ENCODE measurements at regions not wholly inside any gene's neighbourhood (a gene's known extent, or its start where the extent isn't known, plus 50 kb on each side); places are given as distances from the start of the nearest gene placed in this dataset.

DNA sequence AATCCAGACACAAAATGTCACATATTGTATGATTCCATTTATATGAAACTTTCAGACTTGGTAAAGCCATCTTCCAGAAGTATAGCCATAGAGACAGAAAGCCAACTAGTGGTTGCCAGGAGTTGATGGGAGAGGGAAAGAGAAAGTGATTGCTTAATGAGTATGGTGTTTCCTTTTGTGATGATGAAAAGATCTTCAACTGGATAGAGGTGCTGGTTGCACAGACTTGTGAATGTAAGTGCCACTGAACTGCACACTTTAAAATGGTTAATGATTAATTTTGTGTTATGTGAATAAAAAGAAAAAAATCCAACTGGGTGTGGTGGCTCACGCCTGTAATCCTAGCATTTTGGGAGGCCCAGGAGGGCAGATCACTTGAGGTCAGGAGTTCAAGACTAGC, 135.3 kb upstream of the SLC1A4 start:
- Histone ChIP-seq H3K9ac (ENCODE audit: low read length) (no peak overlapping the region), H2AFZ (ENCODE audit: low read length) (no peak overlapping the region)

DNA sequence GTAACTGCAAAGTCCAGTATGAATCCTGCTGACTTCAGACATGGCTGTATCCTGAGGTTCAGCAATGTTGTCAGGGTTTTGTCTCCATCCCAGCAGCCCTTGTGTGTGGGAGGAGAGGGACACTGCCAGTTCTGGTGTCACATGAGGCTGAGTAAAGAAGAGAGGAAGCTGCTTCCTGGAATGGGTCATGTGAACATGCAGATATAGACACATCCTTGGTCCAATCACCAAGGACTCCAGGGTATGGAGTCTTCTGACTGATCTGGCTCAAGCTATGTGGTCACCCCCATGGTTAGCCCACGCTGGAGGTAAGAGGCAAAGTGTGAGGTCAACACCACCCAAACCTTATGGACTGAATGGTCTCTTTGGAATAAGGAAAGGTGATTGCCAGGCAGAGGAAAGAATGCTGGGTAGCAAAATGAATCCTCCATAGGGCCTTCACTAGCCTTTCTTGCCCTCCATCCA, 134.4 kb upstream of the SLC1A4 start:
- no peak overlapping the region for H3K27ac ChIP-seq (ENCODE audit: low read depth, low read length, poor library complexity, severe bottlenecking)
- no peak overlapping the region for H2AFZ ChIP-seq (ENCODE audit: low read length)

More for the DNA sequence above, 135.3 kb upstream of the SLC1A4 start:
- peaks cover 41% of the 10 kb centered on the region for H3K4me1 ChIP-seq (ENCODE audit: insufficient read depth, low read length, severe bottlenecking)
- H3K4me3 ChIP-seq (ENCODE audit: low read depth, low read length, poor library complexity, severe bottlenecking) = no peak overlapping the region
- H3K27me3 ChIP-seq (ENCODE audit: insufficient read depth, low read length) = no peaks in the 10 kb centered on the region
- H3K9me3 ChIP-seq (ENCODE audit: low read length) = no peaks in the 10 kb centered on the region
- H3K27ac ChIP-seq (ENCODE audit: low read depth, low read length, poor library complexity, severe bottlenecking) = no peak overlapping the region
- no peaks in the 10 kb centered on the region for H3K36me3 ChIP-seq (ENCODE audit: insufficient read depth, low read length)
- no peak overlapping the region for H3K4me2 ChIP-seq (ENCODE audit: low read length)
- H3K79me2 ChIP-seq (ENCODE audit: insufficient read depth, low read length) = no peaks in the 10 kb centered on the region
- H3F3A ChIP-seq (ENCODE audit: insufficient read depth, low read length) = peaks cover 7% of the 10 kb centered on the region; the same call in 1 of the 2 replicates
- TF ChIP-seq, protein P1, sequence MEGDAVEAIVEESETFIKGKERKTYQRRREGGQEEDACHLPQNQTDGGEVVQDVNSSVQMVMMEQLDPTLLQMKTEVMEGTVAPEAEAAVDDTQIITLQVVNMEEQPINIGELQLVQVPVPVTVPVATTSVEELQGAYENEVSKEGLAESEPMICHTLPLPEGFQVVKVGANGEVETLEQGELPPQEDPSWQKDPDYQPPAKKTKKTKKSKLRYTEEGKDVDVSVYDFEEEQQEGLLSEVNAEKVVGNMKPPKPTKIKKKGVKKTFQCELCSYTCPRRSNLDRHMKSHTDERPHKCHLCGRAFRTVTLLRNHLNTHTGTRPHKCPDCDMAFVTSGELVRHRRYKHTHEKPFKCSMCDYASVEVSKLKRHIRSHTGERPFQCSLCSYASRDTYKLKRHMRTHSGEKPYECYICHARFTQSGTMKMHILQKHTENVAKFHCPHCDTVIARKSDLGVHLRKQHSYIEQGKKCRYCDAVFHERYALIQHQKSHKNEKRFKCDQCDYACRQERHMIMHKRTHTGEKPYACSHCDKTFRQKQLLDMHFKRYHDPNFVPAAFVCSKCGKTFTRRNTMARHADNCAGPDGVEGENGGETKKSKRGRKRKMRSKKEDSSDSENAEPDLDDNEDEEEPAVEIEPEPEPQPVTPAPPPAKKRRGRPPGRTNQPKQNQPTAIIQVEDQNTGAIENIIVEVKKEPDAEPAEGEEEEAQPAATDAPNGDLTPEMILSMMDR (IDR thresholded peaks at IDR 0.05; ENCODE audit: low read length) = no peak
- no peak for TF ChIP-seq EZH2 (IDR thresholded peaks at IDR 0.05; ENCODE audit: borderline replicate concordance, low read length)
- H3K9me2 ChIP-seq (ENCODE audit: low read depth, low read length) = no peaks in the 10 kb centered on the region
- no peaks in the 10 kb centered on the region for H4K20me1 ChIP-seq (ENCODE audit: insufficient read depth, low read length)

DNA sequence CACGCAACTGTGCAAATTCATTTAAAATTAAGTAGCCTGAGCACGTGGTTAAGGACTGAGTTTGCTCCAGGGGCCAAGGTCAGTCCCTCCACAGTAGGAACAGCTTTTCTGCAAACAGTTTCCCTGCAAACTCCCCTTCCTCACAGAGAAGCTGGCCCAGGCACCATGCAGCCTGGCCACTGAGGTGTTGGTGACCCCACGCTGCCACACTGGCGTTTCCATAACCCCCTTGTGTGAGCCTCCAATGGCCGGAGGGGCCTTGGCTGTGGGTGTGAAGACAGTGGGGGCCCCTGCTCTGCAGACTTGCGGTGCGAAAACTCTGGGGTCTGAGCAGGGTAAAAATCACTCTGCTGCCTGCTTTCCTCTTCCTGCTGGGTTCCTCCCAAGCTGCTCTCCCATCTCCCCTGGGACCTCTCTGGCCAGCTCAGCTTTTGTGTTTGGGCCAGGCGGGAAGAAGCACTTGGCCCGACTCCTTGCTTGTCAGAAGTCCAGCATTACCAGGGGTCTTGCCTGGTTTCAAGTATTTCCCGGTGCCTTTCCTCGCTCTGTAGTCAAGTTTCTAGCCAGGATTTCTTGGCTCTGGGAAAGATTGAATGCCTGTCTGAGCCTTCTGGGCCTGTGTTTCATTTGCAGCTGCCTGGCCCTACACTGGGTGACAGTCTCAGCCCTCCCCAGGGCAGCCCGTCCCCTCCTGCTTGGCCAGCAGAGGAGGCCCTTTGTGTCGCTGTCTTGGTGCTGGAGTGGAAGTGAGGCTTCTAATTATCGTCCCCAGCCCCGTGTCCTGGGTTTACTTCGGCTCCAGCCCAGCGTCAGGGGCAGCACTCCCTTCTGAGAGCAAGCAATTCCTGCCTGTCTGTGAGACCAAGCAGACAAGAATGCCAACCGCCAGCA, 131.4 kb upstream of the SLC1A4 start:
- Histone ChIP-seq H3K4me3 (ENCODE audit: low read depth, low read length, poor library complexity, severe bottlenecking) (no peak overlapping the region), H3K36me3 (ENCODE audit: insufficient read depth, low read length) (no peaks in the 10 kb centered on the region), H3K27me3 (ENCODE audit: insufficient read depth, low read length) (no peaks in the 10 kb centered on the region), H3K9me3 (ENCODE audit: low read length) (no peaks in the 10 kb centered on the region; the same call in 1 of the 2 replicates), H4K20me1 (ENCODE audit: insufficient read depth, low read length) (no peaks in the 10 kb centered on the region), H3F3A (ENCODE audit: insufficient read depth, low read length) (peaks cover 12% of the 10 kb centered on the region; the same call in 1 of the 2 replicates), H2AFZ (ENCODE audit: low read length) (no peak overlapping the region), H3K79me2 (ENCODE audit: insufficient read depth, low read length) (no peaks in the 10 kb centered on the region), H3K4me2 (ENCODE audit: low read length) (no peak overlapping the region; the same call in 1 of the 2 replicates), H3K9me2 (ENCODE audit: low read depth, low read length) (no peaks in the 10 kb centered on the region), H3K27ac (ENCODE audit: low read depth, low read length, poor library complexity, severe bottlenecking) (peak overlapping the region; percentile 94), H3K9ac (ENCODE audit: low read length) (peak overlapping the region; percentile 66; the same call in 1 of the 2 replicates), H3K4me1 (ENCODE audit: insufficient read depth, low read length, severe bottlenecking) (peaks cover 66% of the 10 kb centered on the region)
- TF ChIP-seq, protein P1 (IDR thresholded peaks at IDR 0.05; ENCODE audit: low read length) = no peak
- no peak for TF ChIP-seq EZH2 (IDR thresholded peaks at IDR 0.05; ENCODE audit: borderline replicate concordance, low read length)

More for the DNA sequence above, 134.4 kb upstream of the SLC1A4 start:
- H4K20me1 ChIP-seq (ENCODE audit: insufficient read depth, low read length) = no peaks in the 10 kb centered on the region
- no peaks in the 10 kb centered on the region for H3K27me3 ChIP-seq (ENCODE audit: insufficient read depth, low read length)
- no peak for TF ChIP-seq EZH2 (IDR thresholded peaks at IDR 0.05; ENCODE audit: borderline replicate concordance, low read length)
- TF ChIP-seq, protein P1 (IDR thresholded peaks at IDR 0.05; ENCODE audit: low read length) = no peak
- H3K4me2 ChIP-seq (ENCODE audit: low read length) = no peak overlapping the region
- no peaks in the 10 kb centered on the region for H3K36me3 ChIP-seq (ENCODE audit: insufficient read depth, low read length)
- H3K4me1 ChIP-seq (ENCODE audit: insufficient read depth, low read length, severe bottlenecking) = peaks cover 50% of the 10 kb centered on the region
- no peaks in the 10 kb centered on the region for H3K79me2 ChIP-seq (ENCODE audit: insufficient read depth, low read length)
- no peaks in the 10 kb centered on the region for H3K9me3 ChIP-seq (ENCODE audit: low read length)
- H3K4me3 ChIP-seq (ENCODE audit: low read depth, low read length, poor library complexity, severe bottlenecking) = no peak overlapping the region
- H3F3A ChIP-seq (ENCODE audit: insufficient read depth, low read length) = peaks cover 12% of the 10 kb centered on the region; the same call in 1 of the 2 replicates
- H3K9me2 ChIP-seq (ENCODE audit: low read depth, low read length) = no peaks in the 10 kb centered on the region
- no peak overlapping the region for H3K9ac ChIP-seq (ENCODE audit: low read length)

Data from OCI-LY1 (cell line).